ENCODE measurements at regions not wholly inside any gene's neighbourhood (a gene's known extent, or its start where the extent isn't known, plus 50 kb on each side); places are given as distances from the start of the nearest gene placed in this dataset.

DNA sequence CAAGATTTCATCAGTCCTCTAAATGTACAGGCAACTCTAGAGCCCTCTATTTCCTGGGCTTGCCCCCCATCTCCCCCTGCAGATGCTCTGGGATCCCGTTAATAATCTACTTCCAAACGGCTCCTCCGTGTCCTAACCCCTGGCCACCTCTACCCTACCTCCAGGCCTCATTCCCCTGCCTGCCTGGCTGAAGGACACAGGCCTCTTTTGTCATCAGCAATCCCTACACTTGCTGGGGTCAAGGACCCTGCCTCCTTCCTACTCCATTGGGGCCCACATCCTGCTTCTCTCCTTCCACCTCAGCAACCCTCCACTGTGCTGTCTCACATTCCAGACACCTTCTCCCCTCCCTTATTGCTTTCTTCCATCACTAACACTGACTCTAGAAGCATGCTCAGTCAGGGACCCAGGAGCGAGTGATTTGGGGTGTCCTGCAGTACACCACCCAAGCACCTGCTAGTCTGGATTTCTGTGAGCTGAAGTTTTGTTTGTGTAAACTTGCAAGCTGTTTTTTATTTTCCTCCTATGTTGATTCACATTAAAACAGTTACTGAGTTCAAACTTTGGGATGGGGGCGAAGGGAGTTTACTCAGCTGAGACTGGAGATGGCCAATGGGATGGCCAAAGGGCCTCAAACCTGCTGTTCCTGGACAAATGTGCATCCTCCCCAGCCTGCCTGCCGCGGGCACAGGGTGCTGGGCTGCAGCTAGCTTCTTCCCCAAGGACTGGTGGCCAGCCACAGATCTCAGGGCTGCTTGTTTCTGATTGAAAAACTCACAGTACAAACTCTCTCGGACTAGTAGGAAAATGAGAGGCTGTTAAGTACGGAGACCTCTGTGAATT lies 314.7 kb downstream of the FOXO1 start:
- H4K20me1 ChIP-seq (ENCODE audit: control insufficient read depth, extremely low read depth, insufficient read depth, low read length): no peaks in the 10 kb centered on the region
- FAIRE-seq: no peak
- H3K9me1 ChIP-seq (ENCODE audit: control insufficient read depth, extremely low read depth, insufficient read depth, low read length): no peaks in the 10 kb centered on the region
- H3K4me1 ChIP-seq (ENCODE audit: control insufficient read depth, extremely low read depth, insufficient read depth, low read length): no peaks in the 10 kb centered on the region
- no peak overlapping the region for H3K4me3 ChIP-seq (ENCODE audit: control insufficient read depth in 2 of 3, extremely low read depth in 1 of 3, insufficient read depth in 2 of 3, low read depth in 1 of 3, low read length in 3 of 3)
- no peak overlapping the region for H2AFZ ChIP-seq (ENCODE audit: control insufficient read depth, low read length)
- no peak overlapping the region for H3K27ac ChIP-seq (ENCODE audit: control insufficient read depth, insufficient read depth, low read length)
- no peak for DNase-seq (ENCODE audit: low read depth, low spot score)
- no peaks in the 10 kb centered on the region for H3K79me2 ChIP-seq (ENCODE audit: control insufficient read depth, insufficient read depth, low read length)
- no peak for TF ChIP-seq EZH2 (IDR thresholded peaks at IDR 0.05; ENCODE audit: low read length)
- no peak for TF ChIP-seq CTCF (optimal IDR thresholded peaks at IDR 0.05 in 1 of 3, IDR thresholded peaks at IDR 0.05 in 1 of 3, conservative IDR thresholded peaks at IDR 0.05 in 1 of 3; ENCODE audit: extremely low read depth in 1 of 3, insufficient read depth in 2 of 3, low read length in 3 of 3)
- H3K36me3 ChIP-seq (ENCODE audit: control insufficient read depth in 2 of 2, extremely low read depth in 1 of 2, insufficient read depth in 2 of 2, low read length in 2 of 2): no peaks in the 10 kb centered on the region
- dilution Hi-C loops (cut with MboI; ENCODE audit: extremely low pct_ligation_motif_present, low sequenced_read_pairs): no loop called here
- no peak overlapping the region for H3K9ac ChIP-seq (ENCODE audit: control insufficient read depth, extremely low read depth, insufficient read depth, low read length)
- H3K9me3 ChIP-seq (ENCODE audit: control insufficient read depth, low read depth, low read length): no peaks in the 10 kb centered on the region
- no peaks in the 10 kb centered on the region for H3K27me3 ChIP-seq (ENCODE audit: control insufficient read depth, extremely low read depth, insufficient read depth, low read length)
- no peak overlapping the region for H3K4me2 ChIP-seq (ENCODE audit: control insufficient read depth, extremely low read depth, insufficient read depth, low read depth, low read length)

DNA sequence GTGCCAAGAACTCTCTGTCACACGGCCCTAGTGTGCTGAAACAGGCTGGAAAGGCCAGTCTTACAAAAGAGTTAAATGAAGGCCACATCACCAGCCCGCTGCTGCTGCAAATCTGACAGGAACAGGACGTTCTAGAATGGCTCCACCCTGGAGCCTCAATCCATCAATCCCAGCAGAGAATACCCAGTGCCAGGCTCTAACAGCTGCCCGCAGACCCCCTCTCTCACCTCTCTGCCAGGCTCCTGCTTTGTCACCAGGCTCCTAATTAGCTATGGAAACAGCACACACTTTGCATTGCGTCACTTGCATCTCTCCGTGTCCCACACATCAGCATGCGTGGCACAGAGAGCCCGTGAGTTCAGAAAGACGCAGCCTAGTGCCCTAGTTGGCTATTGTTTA lies 314.1 kb downstream of the FOXO1 start:
- no peak overlapping the region for H3K4me2 ChIP-seq (ENCODE audit: control insufficient read depth, extremely low read depth, insufficient read depth, low read depth, low read length)
- no peaks in the 10 kb centered on the region for H3K27me3 ChIP-seq (ENCODE audit: control insufficient read depth, extremely low read depth, insufficient read depth, low read length)
- FAIRE-seq (no peak), DNase-seq (ENCODE audit: low read depth, low spot score) (no peak)
- H3K27ac ChIP-seq (ENCODE audit: control insufficient read depth, insufficient read depth, low read length): no peak overlapping the region
- H3K4me3 ChIP-seq (ENCODE audit: control insufficient read depth in 2 of 3, extremely low read depth in 1 of 3, insufficient read depth in 2 of 3, low read depth in 1 of 3, low read length in 3 of 3): no peak overlapping the region
- no peaks in the 10 kb centered on the region for H3K9me1 ChIP-seq (ENCODE audit: control insufficient read depth, extremely low read depth, insufficient read depth, low read length)
- H2AFZ ChIP-seq (ENCODE audit: control insufficient read depth, low read length): no peak overlapping the region
- no peaks in the 10 kb centered on the region for H3K4me1 ChIP-seq (ENCODE audit: control insufficient read depth, extremely low read depth, insufficient read depth, low read length)
- H3K9me3 ChIP-seq (ENCODE audit: control insufficient read depth, low read depth, low read length): no peaks in the 10 kb centered on the region
- H3K9ac ChIP-seq (ENCODE audit: control insufficient read depth, extremely low read depth, insufficient read depth, low read length): no peak overlapping the region
- H3K36me3 ChIP-seq (ENCODE audit: control insufficient read depth in 2 of 2, extremely low read depth in 1 of 2, insufficient read depth in 2 of 2, low read length in 2 of 2): no peaks in the 10 kb centered on the region
- no peaks in the 10 kb centered on the region for H4K20me1 ChIP-seq (ENCODE audit: control insufficient read depth, extremely low read depth, insufficient read depth, low read length)
- dilution Hi-C loops (cut with MboI; ENCODE audit: extremely low pct_ligation_motif_present, low sequenced_read_pairs): no loop called here
- no peak for TF ChIP-seq CTCF (optimal IDR thresholded peaks at IDR 0.05 in 1 of 3, IDR thresholded peaks at IDR 0.05 in 1 of 3, conservative IDR thresholded peaks at IDR 0.05 in 1 of 3; ENCODE audit: extremely low read depth in 1 of 3, insufficient read depth in 2 of 3, low read length in 3 of 3)
- TF ChIP-seq EZH2 (IDR thresholded peaks at IDR 0.05; ENCODE audit: low read length): no peak
- no peaks in the 10 kb centered on the region for H3K79me2 ChIP-seq (ENCODE audit: control insufficient read depth, insufficient read depth, low read length)

All from keratinocyte (primary cell).